GM18867 (cell line): ENCODE measurements at regions not wholly inside any gene's neighbourhood (a gene's known extent, or its start where the extent isn't known, plus 50 kb on each side); places are given as distances from the start of the nearest gene placed in this dataset.
"Not testable (repeated sequence)": the region's sequence is repeated elsewhere in the genome, so short reads cannot be mapped to it uniquely, and the experiment has no call there.

ENCODE experiments used
- ATAC-seq: cut with Tn5 transposase; IDR thresholded peaks from one replicate; pipeline ENCODE4 v1.9.1; 2021; ENCODE audit warnings: mild to moderate bottlenecking, moderate library complexity; ENCODE audit not compliant: unreplicated experiment

GRCh38 chr1:95297906-95298305 lies 63.9 kb downstream of the RWDD3 start:
- not testable (repeated sequence) for ATAC-seq

DNA sequence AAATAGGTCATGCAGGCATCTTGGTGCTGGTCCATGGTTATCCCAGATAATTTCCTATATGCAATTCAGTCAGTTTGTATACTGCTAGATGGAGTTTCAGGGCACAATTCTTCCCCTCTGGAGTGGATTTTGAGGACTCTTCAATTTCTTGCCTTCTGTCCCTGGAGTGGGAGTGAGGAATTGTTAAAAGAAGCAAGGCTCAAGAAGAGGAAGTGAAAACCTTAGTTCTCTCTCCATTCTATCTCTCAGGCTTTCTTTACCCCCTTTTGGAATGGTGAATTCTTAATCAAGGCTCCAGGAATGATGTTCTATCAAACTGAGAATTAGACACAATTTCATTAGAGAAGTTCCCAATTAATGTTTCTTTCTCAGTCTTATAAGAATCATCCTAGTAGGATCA lies 67.1 kb downstream of the RWDD3 start:
- ATAC-seq, result no peak

GRCh38 chr1:95301614-95302013 lies 67.6 kb downstream of the RWDD3 start:
- ATAC-seq, result no peak

- no peak for ATAC-seq
Observed at GRCh38 chr1:95304803-95305202, 70.8 kb downstream of the RWDD3 start.

- ATAC-seq, result no peak
Observed at GRCh38 chr1:95308276-95309030, 74.4 kb downstream of the RWDD3 start.

- no peak for ATAC-seq
Observed at GRCh38 chr1:95309031-95309471, 75.0 kb downstream of the RWDD3 start.

GRCh38 chr1:95311014-95311413 lies 77.0 kb downstream of the RWDD3 start:
- no peak for ATAC-seq

- no peak for ATAC-seq
Observed at GRCh38 chr1:95311762-95312161, 77.8 kb downstream of the RWDD3 start.

- ATAC-seq, result no peak
Observed at GRCh38 chr1:95312181-95312580, 78.2 kb downstream of the RWDD3 start.

GRCh38 chr1:95313527-95313926 lies 79.5 kb downstream of the RWDD3 start:
- no peak for ATAC-seq

DNA sequence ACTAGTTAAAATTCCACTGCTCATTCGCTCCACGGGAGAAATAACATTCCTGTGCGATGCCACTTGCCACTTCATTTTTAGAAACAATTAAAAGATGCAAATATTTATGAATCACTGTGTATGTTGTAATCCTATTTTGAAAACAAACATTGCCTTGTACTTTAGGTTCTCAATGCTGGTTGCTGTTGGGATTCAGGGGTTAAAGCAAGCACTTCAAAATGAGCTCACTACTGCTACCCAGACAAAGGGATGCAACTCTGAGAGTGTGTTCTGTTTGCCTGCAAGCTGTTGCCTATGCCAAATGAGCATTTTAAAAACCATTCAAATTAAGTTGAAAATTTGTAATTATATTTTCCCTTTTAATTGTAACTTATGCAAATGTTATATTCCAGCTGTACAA lies 87.5 kb downstream of the RWDD3 start:
- no peak for ATAC-seq

- no peak for ATAC-seq
Observed at GRCh38 chr1:95323123-95323522, 89.1 kb downstream of the RWDD3 start.

- no peak for ATAC-seq
Observed at GRCh38 chr1:95325349-95325748, 91.3 kb downstream of the RWDD3 start.

GRCh38 chr1:95326023-95326422 lies 92.0 kb downstream of the RWDD3 start:
- no peak for ATAC-seq

- ATAC-seq, result no peak
Observed at GRCh38 chr1:95332754-95333153, 98.7 kb downstream of the RWDD3 start.

- ATAC-seq, result no peak
Observed at GRCh38 chr1:95339377-95339776, 105.4 kb downstream of the RWDD3 start.

- no peak for ATAC-seq
Observed at GRCh38 chr1:95340061-95340460, 106.1 kb downstream of the RWDD3 start.

GRCh38 chr1:95352767-95353166 lies 118.8 kb downstream of the RWDD3 start:
- no peak for ATAC-seq

DNA sequence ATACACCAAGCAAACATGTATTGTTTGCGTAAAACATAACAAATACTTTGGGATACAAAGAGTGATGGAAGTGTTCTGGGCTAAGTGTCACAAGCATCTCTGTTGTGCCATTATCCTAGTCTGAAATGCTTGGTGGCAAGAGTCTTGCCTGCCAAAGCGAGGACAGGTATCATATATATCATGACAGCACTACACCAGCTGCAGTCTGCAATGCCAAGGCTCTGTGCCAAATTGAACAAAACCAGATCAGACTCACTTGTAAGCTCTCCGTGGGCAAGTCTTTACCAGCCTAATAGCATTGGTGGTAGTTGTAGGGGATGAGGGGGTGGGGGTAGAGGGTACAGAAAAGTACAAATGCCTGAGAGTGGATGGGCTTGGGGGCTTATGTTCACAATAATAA lies 119.2 kb downstream of the RWDD3 start:
- no peak for ATAC-seq

DNA sequence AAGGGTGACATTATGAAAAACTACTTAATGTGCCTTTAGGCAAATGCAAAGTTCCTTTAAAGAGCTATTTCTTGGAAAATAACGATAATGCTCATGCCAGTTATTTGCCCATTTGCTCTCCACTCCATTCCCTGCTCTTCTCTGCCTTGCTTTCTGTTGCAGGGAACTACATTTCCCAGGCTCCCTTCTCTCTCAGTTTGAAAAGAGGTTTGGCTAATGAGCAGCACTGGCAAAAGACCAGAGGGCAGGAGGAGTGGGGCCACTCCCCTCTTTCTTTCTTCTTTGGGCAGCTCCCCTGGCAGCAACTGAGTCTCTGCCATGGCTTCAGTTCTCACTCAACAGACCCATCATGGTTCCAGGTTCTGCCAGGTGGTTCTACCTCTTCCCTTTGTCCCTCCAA lies 130.5 kb downstream of the RWDD3 start:
- ATAC-seq, result no peak

DNA sequence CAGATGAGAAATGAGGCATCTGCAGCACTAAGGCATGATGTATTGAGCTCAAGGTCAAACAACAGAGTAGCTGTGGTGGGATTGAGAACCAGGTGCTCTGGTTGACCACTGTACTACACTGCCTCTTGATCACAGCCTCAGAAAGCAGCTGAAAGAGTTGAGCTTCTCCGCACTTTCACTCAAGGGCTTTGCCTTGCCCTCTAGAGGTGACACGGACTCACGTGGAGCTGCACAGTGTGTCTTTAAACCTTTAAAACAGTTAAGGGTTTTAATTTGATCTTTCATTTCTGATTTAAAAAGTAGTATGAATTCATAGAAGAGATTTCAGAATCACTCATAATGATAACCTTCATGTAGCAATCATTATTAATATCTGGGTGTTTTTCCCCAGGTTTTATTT lies 132.5 kb downstream of the RWDD3 start:
- ATAC-seq, result no peak

GRCh38 chr1:95368178-95368577 lies 134.2 kb downstream of the RWDD3 start:
- no peak for ATAC-seq
